CD14-positive monocyte (primary cell): ENCODE measurements at regions not wholly inside any gene's neighbourhood (a gene's known extent, or its start where the extent isn't known, plus 50 kb on each side); places are given as distances from the start of the nearest gene placed in this dataset.
A peak's percentile ranks its signal among the peaks of the same experiment; 100 is the strongest.
"Not testable (repeated sequence)": the region's sequence is repeated elsewhere in the genome, so short reads cannot be mapped to it uniquely, and the experiment has no call there.

ENCODE experiments used
- DNase-seq, 3 donors: peaks; one replicate each; pipeline ENCODE4 v3.0.0-alpha.2; 2011 to 2022
- H2AFZ ChIP-seq: 2 replicates; pipeline ENCODE4 v1.6.0; 2012; ENCODE audit warnings: mild to moderate bottlenecking, low read depth, low read length, inconsistent platforms; ENCODE audit not compliant: insufficient read depth, poor library complexity, severe bottlenecking
- H3K27ac ChIP-seq, 2 donors: 1 replicate in 1 of 2; 2 replicates in 1 of 2; pipeline ENCODE4 v1.5.1; 2012 to 2013; ENCODE audit warnings: low read length in 2 of 2, control low read depth in 1 of 2, inconsistent platforms in 1 of 2, low read depth in 1 of 2, mild to moderate bottlenecking in 1 of 2
- H3K27me3 ChIP-seq, 2 donors: one replicate each; pipeline versions ENCODE4 v1.6.0 to v1.6.1; 2011 to 2013; ENCODE audit warnings: low read length in 2 of 2; ENCODE audit not compliant: control insufficient read depth in 2 of 2, insufficient read depth in 2 of 2
- H3K36me3 ChIP-seq, 2 donors: replicated peaks in 1 of 2; 1 replicate in 1 of 2; 2 replicates in 1 of 2; pipeline versions ENCODE4 v1.5.1 to v1.6.1; 2012 to 2013; ENCODE audit warnings: low read length in 2 of 2, control low read depth in 1 of 2, inconsistent platforms in 1 of 2, mild to moderate bottlenecking in 1 of 2; ENCODE audit not compliant: insufficient read depth in 2 of 2, control insufficient read depth in 1 of 2
- H3K4me1 ChIP-seq, 2 donors: 1 replicate in 1 of 2; 2 replicates in 1 of 2; pipeline versions ENCODE4 v1.5.1 to v1.6.1; 2012 to 2013; ENCODE audit warnings: low read length in 2 of 2, control low read depth in 1 of 2, inconsistent platforms in 1 of 2, mild to moderate bottlenecking in 1 of 2, moderate library complexity in 1 of 2; ENCODE audit not compliant: insufficient read depth in 2 of 2, control insufficient read depth in 1 of 2
- H3K4me2 ChIP-seq: replicated peaks from 2 replicates; pipeline ENCODE3; 2012; ENCODE audit warnings: low read length, moderate library complexity, mild to moderate bottlenecking; ENCODE audit not compliant: poor library complexity, severe bottlenecking; ENCODE audit errors: extremely low read depth
- H3K4me3 ChIP-seq, 3 experiments: fragments of 200-600 bp in 1 of 3; sonication (generic) in 1 of 3; replicated peaks in 1 of 3; 1 replicate in 2 of 3; 2 replicates in 1 of 3; pipeline ENCODE4 v1.5.1; 2011 to 2013; ENCODE audit warnings: low read length in 3 of 3, mild to moderate bottlenecking in 3 of 3, control low read depth in 2 of 3, low read depth in 2 of 3, inconsistent platforms in 1 of 3, moderate library complexity in 1 of 3
- H3K79me2 ChIP-seq: 2 replicates; pipeline ENCODE4 v1.6.0; 2012; ENCODE audit warnings: mild to moderate bottlenecking, control low read depth, inconsistent platforms, low read length, moderate library complexity; ENCODE audit not compliant: insufficient read depth
- H3K9ac ChIP-seq: 2 replicates; pipeline ENCODE4 v1.6.0; 2017; ENCODE audit warnings: low read length, mild to moderate bottlenecking; ENCODE audit not compliant: insufficient read depth, poor library complexity, severe bottlenecking
- H3K9me3 ChIP-seq, 2 donors: replicated peaks in 1 of 2; 1 replicate in 1 of 2; 2 replicates in 1 of 2; pipeline versions ENCODE4 v1.5.1 to v1.6.1; 2012 to 2013; ENCODE audit warnings: low read length in 2 of 2, control low read depth in 1 of 2; ENCODE audit not compliant: control insufficient read depth in 1 of 2, insufficient read depth in 1 of 2
- H4K20me1 ChIP-seq: 2 replicates; pipeline ENCODE4 v1.6.0; 2012; ENCODE audit warnings: mild to moderate bottlenecking, low read length, control low read depth, moderate library complexity; ENCODE audit not compliant: insufficient read depth
- H3K27ac Mint-ChIP-seq, 7 donors: one replicate each; pipeline ENCODE4 v1.8.0; 2020; ENCODE audit warnings: mild to moderate bottlenecking in 7 of 7, mixed read lengths in 7 of 7, moderate library complexity in 6 of 7, inconsistent platforms in 2 of 7
- H3K27me3 Mint-ChIP-seq, 3 donors: one replicate each; pipeline ENCODE4 v1.8.0; 2021 to 2022; ENCODE audit warnings: low read depth in 3 of 3, mild to moderate bottlenecking in 3 of 3, mixed read lengths in 3 of 3, moderate library complexity in 3 of 3, inconsistent platforms in 1 of 3
- H3K36me3 Mint-ChIP-seq, 2 donors: one replicate each; pipeline ENCODE4 v1.8.0; 2020; ENCODE audit warnings: mixed read lengths in 2 of 2, inconsistent platforms in 1 of 2, mild to moderate bottlenecking in 1 of 2
- H3K4me1 Mint-ChIP-seq: one replicate; pipeline ENCODE4 v1.8.0; 2020; ENCODE audit warnings: mild to moderate bottlenecking, mixed read lengths
- H3K4me3 Mint-ChIP-seq, 2 donors: one replicate each; pipeline ENCODE4 v1.8.0; 2020; ENCODE audit warnings: mild to moderate bottlenecking in 2 of 2, mixed read lengths in 2 of 2, moderate library complexity in 1 of 2
- H3K9me3 Mint-ChIP-seq, 7 donors: one replicate each; pipeline ENCODE4 v1.8.0; 2020 to 2022; ENCODE audit warnings: mixed read lengths in 7 of 7, mild to moderate bottlenecking in 6 of 7, moderate library complexity in 6 of 7, inconsistent platforms in 2 of 7
- WGBS: methylation state at CpG from one replicate; pipeline ENCODE4 v1.1.5; 2013; ENCODE audit warnings: missing lambda C conversion rate; ENCODE audit not compliant: insufficient coverage; 5-methylcytosine and 5-hydroxymethylcytosine counted together
- intact Hi-C, 2 donors: fragments of 100-400 bp; cut with micrococcal nuclease; formaldehyde crosslinking; loops; one replicate each; pipeline versions ENCODE4 v1.15.0 to v1.15.1; 2023
- TF ChIP-seq, protein P1 (sequence below): fragments of 200-600 bp; IDR thresholded peaks from one replicate; pipeline ENCODE4 v1.8.0; 2022; ENCODE audit warnings: antibody characterized with exemption, mild to moderate bottlenecking

- no peak overlapping the region for H3K9ac ChIP-seq
- no peak overlapping the region for H3K4me3 ChIP-seq
- no peak overlapping the region for H3K4me2 ChIP-seq
- H2AFZ ChIP-seq, result no peak overlapping the region
- peaks cover 0 to 2% of the 10 kb centered on the region in 2 donors for H3K36me3 Mint-ChIP-seq
- no peaks in the 10 kb centered on the region for H3K36me3 ChIP-seq
- H3K4me1 Mint-ChIP-seq, result peaks cover 11% of the 10 kb centered on the region
- H4K20me1 ChIP-seq, result no peaks in the 10 kb centered on the region
- H3K27me3 ChIP-seq, result no peaks in the 10 kb centered on the region
- TF ChIP-seq, protein P1, sequence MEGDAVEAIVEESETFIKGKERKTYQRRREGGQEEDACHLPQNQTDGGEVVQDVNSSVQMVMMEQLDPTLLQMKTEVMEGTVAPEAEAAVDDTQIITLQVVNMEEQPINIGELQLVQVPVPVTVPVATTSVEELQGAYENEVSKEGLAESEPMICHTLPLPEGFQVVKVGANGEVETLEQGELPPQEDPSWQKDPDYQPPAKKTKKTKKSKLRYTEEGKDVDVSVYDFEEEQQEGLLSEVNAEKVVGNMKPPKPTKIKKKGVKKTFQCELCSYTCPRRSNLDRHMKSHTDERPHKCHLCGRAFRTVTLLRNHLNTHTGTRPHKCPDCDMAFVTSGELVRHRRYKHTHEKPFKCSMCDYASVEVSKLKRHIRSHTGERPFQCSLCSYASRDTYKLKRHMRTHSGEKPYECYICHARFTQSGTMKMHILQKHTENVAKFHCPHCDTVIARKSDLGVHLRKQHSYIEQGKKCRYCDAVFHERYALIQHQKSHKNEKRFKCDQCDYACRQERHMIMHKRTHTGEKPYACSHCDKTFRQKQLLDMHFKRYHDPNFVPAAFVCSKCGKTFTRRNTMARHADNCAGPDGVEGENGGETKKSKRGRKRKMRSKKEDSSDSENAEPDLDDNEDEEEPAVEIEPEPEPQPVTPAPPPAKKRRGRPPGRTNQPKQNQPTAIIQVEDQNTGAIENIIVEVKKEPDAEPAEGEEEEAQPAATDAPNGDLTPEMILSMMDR, result no peak
- no peak overlapping the region for H3K4me3 Mint-ChIP-seq
- H3K27me3 Mint-ChIP-seq, result no peaks in the 10 kb centered on the region
- peaks cover 3 to 11% of the 10 kb centered on the region in 2 donors for H3K4me1 ChIP-seq
- H3K79me2 ChIP-seq, result no peaks in the 10 kb centered on the region
- H3K9me3 Mint-ChIP-seq, result peaks cover 2 to 9% (median 4%) of the 10 kb centered on the region in 7 donors
- peaks cover 0 to 4% of the 10 kb centered on the region in 2 donors for H3K9me3 ChIP-seq
- no CpG with 5 or more reads among the region's 3 CpGs for WGBS
- no peak for DNase-seq
- intact Hi-C loops, result no loop called here
- H3K27ac Mint-ChIP-seq, result no peak overlapping the region
- no peak overlapping the region for H3K27ac ChIP-seq
Observed at GRCh38 chr5:89320421-89321277, 437.7 kb upstream of the MEF2C start.

DNA sequence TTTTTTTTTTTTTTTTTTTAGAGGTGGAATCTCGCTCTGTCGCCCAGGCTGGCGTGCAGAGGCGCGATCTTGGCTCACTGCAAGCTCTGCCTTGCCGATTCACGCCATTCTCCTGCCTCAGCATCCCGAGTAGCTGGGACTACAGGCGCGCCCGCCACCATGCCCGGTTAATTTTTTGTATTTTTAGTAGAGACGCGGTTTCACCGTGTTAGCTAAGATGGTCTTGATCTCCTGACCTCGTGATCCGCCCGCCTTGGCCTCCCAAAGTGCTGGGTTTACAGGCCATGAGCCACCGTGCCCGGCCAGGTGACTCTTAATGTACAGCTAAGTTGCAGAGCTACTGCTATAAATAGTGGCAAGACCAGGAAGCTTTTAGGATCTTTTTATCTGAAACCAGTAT lies 434.9 kb upstream of the MEF2C start:
- H3K4me1 Mint-ChIP-seq, H2AFZ ChIP-seq, H3K9ac ChIP-seq, DNase-seq, H3K27ac ChIP-seq, H3K9me3 Mint-ChIP-seq, H3K27me3 ChIP-seq, H3K4me1 ChIP-seq, H3K36me3 Mint-ChIP-seq, H3K79me2 ChIP-seq, H3K4me3 ChIP-seq, intact Hi-C loops, H4K20me1 ChIP-seq, H3K4me2 ChIP-seq, H3K9me3 ChIP-seq, H3K4me3 Mint-ChIP-seq, H3K36me3 ChIP-seq, H3K27me3 Mint-ChIP-seq: not testable (repeated sequence)
- H3K27ac Mint-ChIP-seq, result peak overlapping the region in 2 of 7 donors; percentile 25 to 54
- 98% methylated on average over 20 of the region's 20 CpGs for WGBS
